ENCODE measurements at regions not wholly inside any gene's neighbourhood (a gene's known extent, or its start where the extent isn't known, plus 50 kb on each side); places are given as distances from the start of the nearest gene placed in this dataset.
A peak's percentile ranks its signal among the peaks of the same experiment; 100 is the strongest.
"Not testable (repeated sequence)": the region's sequence is repeated elsewhere in the genome, so short reads cannot be mapped to it uniquely, and the experiment has no call there.

GRCh38 chr6:54440549-54440948 is 132.3 kb downstream of the TINAG start:
- DNase-seq, result no peak

- no peak for DNase-seq
Observed at GRCh38 chr6:54441020-54441419, 132.8 kb downstream of the TINAG start.

DNA sequence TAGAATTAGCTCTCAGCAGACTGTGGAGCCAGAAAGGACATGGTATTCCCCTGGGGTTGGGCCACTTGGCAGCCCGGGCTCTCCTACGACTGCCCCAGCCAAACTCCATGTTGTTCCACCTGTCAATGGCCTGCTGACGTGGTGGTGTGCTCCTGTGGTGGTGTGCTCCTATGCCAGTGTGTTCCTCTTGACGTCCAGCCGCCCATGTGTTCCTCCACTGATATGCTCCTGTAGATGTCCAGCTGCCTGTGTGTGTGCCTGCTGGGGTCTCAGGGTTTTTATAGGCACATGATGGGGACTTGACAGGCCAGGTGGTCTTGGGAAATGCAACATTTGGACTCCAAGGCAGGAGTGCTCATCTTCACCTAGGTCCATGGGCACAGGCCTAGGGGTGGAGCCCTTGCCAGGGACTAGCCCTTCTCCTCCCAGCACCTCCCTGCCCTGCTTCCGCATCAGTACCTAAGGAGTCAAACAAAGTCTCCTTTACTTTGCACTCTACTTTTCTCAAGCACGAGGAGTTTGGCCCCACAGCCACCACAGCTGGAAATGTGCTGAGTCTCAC is 133.5 kb downstream of the TINAG start:
- no peak for DNase-seq

GRCh38 chr6:54445207-54445606 is 137.0 kb downstream of the TINAG start:
- DNase-seq, result no peak

DNA sequence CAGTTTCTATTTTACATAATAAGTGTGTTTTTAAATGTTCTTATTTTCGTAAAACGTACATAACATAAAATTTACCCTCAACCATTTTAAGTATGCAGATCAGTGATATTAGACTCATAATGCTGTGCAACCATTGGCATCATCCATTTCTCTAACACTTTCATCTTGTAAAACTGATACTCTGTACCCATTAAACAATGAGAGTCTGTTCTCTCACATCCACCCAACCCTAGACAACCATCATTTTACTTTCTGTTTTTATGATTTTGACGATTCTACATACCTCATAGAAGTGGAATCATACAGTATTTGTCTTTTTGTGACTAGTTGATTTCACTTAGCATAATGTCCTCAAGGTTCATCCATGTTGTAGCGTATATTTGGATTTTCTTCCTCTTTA is 140.4 kb downstream of the TINAG start:
- no peak for DNase-seq

- DNase-seq, result no peak
Observed at GRCh38 chr6:54451516-54451915, 143.3 kb downstream of the TINAG start.

- DNase-seq, result no peak
Observed at GRCh38 chr6:54463354-54464024, 155.2 kb downstream of the TINAG start.

DNA sequence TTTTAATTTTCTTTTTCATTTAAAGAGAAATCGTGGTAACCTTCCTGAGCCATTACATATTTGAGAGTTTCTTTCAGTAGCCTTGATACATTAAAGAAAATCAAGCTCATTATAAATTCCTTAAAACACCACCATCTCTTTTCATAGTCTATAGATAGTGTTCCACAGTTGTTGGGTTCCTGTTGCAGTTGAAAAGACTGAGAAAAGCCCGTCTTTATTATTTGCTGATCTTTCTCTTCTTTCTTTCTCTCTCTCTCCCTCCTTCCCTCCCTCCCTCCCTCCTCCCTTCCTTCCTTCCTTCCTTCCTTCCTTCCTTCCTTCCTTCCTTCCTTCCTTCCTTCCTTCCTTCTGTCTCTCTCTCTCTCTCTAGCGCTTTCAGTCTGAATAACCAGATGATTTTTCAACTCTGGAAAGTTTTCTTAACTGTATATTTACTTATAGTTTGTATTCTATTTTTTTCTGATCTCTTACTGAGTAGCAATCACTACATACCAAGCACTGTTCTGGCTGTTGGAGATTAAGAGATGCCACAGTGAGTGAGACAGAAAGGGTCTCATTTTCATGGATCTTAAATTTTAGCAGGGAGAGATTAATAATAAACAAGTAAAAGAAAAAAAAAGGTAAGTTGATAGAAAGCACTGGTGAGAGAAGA is 157.5 kb downstream of the TINAG start:
- no peak for DNase-seq

- no peak for DNase-seq
Observed at GRCh38 chr6:54467384-54467783, 159.1 kb downstream of the TINAG start.

DNA sequence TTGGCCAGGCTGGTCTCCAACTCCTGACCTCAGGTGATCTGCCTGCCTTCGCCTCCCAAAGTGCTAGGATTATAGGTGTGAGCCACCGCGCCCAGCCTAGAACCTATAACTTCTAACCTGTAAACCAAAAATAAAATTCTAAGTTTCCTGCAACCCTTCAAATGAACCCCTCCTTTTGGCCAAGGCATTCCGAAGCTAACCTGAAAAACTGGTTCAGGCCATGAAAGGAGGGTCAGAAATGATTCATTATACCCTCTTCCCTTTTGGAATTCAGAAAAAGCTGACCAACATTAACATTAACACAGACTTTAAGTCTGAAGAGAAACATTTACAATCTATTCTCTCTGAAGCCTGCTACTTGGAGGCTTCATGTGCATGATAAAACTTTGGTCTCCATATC is 165.1 kb downstream of the TINAG start:
- no peak for DNase-seq

- DNase-seq, result no peak
Observed at GRCh38 chr6:54474898-54475297, 166.7 kb downstream of the TINAG start.

- no peak for DNase-seq
Observed at GRCh38 chr6:54481091-54481490, 172.8 kb downstream of the TINAG start.

GRCh38 chr6:54491431-54491830 is 183.2 kb downstream of the TINAG start:
- peak; percentile 13 for DNase-seq

DNA sequence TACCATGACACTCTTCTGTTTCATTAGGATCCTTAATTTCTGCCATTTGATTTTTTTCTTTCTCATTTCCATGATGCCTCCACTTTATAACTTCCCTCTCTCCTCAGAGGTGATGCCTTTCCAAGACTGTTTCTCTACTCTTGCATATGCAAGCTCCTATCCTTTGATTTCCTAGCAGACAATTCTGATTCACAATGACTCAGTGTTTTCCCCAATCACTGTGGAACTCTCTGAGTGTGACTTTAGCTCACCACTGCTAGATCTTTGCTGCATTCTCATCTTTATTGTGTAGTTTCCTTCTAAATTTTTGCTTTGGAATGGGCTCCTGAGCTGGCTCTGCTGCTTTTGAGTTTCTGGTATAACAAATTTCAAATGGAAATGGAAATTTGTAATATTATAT is 184.9 kb downstream of the TINAG start:
- DNase-seq, result peak; percentile 67

DNA sequence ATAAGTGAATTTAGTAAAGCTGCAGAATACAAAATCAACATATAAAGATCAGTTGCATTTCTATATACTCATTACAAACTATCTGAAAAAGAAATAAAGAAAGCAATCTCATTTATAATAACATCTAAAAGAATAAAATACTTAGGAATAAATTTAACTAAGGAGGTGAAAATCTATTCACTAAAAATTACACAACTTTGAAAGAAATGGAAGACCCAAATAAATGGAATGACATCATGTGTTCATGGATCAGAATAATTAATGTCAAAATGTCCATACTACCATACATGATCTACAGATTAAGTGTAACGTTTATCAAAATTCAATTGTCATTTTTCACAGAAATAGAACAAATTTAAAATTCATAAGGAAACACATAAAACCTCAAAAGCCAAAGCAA is 194.9 kb downstream of the TINAG start:
- DNase-seq, result no peak

- DNase-seq, result no peak
Observed at GRCh38 chr6:54515013-54515412, 206.8 kb downstream of the TINAG start.

- DNase-seq, result no peak
Observed at GRCh38 chr6:54515713-54516112, 207.5 kb downstream of the TINAG start.

GRCh38 chr6:54516321-54516720 is 208.1 kb downstream of the TINAG start:
- no peak for DNase-seq

DNA sequence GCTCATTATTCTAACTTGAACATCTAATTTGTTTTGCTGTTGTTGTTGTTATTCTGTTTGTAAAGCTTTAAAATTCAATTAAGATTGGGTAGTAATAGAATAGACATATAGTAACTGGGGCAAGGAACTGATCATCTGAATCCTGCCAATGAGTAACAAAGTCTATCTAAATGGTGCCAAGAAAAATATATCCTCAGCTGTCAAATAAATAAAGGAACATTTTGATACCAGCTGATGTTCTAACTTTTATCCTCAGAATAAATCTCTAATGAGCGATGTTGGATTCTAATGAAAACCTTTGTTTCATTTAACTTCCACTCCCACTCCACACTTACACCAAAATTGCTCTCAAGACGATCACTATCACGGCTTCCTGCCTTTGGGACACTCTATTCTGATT is 210.9 kb downstream of the TINAG start:
- no peak for DNase-seq

- DNase-seq, result peak; percentile 70
Observed at GRCh38 chr6:54525731-54526130, 217.5 kb downstream of the TINAG start.

DNA sequence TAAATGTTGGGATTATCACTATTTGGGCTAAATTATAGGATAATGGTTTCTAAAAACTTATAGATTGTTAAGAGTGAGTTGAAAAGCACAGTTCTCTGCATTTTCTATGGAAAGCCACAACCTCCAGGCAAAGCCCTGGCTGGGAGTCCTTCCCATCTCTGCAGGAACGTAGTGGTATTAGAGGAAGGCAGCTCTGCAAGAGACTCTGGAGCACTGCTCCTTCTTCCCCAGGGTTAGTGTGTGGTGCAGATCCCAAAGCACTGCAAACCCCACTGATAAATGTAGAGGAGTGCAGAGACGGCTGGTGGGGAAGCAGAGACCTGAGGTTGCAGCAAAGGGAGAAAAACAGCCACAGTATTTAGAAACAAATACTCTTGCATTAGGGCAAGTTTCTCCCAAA is 225.3 kb downstream of the TINAG start:
- no peak for DNase-seq

- no peak for DNase-seq
Observed at GRCh38 chr6:54535568-54535967, 227.3 kb downstream of the TINAG start.

DNA sequence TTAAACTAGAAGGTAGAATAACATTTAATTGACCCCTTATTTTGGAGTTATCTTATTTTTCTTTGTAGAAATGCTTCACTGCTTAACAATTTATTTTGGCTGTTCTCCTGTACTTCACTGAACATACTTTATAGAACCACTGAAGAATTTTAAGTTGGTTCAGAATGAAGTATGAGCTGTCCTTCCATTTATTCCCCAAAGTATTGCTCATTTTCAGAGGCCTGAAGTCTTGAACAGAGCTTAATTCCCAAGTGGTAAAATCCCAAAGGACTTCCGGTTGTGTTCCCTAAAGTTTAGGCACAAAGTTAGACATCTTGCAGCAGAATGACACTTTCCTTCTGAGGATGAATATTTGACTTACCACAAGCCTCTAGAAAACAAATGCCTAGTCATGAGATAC is 233.3 kb downstream of the TINAG start:
- no peak for DNase-seq

GRCh38 chr6:54559136-54559535 is 250.9 kb downstream of the TINAG start:
- DNase-seq, result no peak

GRCh38 chr6:54564188-54564587 is 255.9 kb downstream of the TINAG start:
- DNase-seq, result not testable (repeated sequence)

All from EL (cell line).